Stimulated activated CD4-positive, alpha-beta T cell treated with anti-CD3 and anti-CD28 coated beads, Interleukin-12 subunit alpha, Interleukin-12 subunit beta, amount 100 ng/mL, for 4 hours (primary cell): ENCODE measurements at regions not wholly inside any gene's neighbourhood (a gene's known extent, or its start where the extent isn't known, plus 50 kb on each side); places are given as distances from the start of the nearest gene placed in this dataset.

Experiments
- DNase-seq: peaks from one replicate; pipeline ENCODE4 v3.0.0-alpha.2; 2020

GRCh38 chr4:151960449-151961230 lies 199.8 kb upstream of the GATB start:
- DNase-seq = no peak

GRCh38 chr4:151957153-151957552 lies 196.3 kb upstream of the GATB start:
- no peak for DNase-seq

- DNase-seq = no peak
Measured at GRCh38 chr4:151955721-151956380, 195.0 kb upstream of the GATB start.

- no peak for DNase-seq
Measured at GRCh38 chr4:151953795-151954372, 193.1 kb upstream of the GATB start.

GRCh38 chr4:151953312-151953711 lies 192.5 kb upstream of the GATB start:
- no peak for DNase-seq

- DNase-seq = no peak
Measured at GRCh38 chr4:151952711-151953254, 192.0 kb upstream of the GATB start.

GRCh38 chr4:151952137-151952536 lies 191.3 kb upstream of the GATB start:
- no peak for DNase-seq

- no peak for DNase-seq
Measured at GRCh38 chr4:151951671-151952050, 190.9 kb upstream of the GATB start.

- no peak for DNase-seq
Measured at GRCh38 chr4:151950993-151951670, 190.3 kb upstream of the GATB start.

- DNase-seq = no peak
Measured at GRCh38 chr4:151948351-151949016, 187.7 kb upstream of the GATB start.

GRCh38 chr4:151946718-151947117 lies 185.9 kb upstream of the GATB start:
- DNase-seq = no peak

- DNase-seq = no peak
Measured at GRCh38 chr4:151942971-151943370, 182.2 kb upstream of the GATB start.

- DNase-seq = no peak
Measured at GRCh38 chr4:151940926-151941617, 180.3 kb upstream of the GATB start.

GRCh38 chr4:151940291-151940690 lies 179.5 kb upstream of the GATB start:
- DNase-seq = no peak

GRCh38 chr4:151939670-151940069 lies 178.9 kb upstream of the GATB start:
- no peak for DNase-seq

- DNase-seq = no peak
Measured at GRCh38 chr4:151935411-151935810, 174.6 kb upstream of the GATB start.

- DNase-seq = no peak
Measured at GRCh38 chr4:151934766-151935165, 174.0 kb upstream of the GATB start.

- DNase-seq = no peak
Measured at GRCh38 chr4:151933122-151933827, 172.5 kb upstream of the GATB start.

GRCh38 chr4:151931563-151931962 lies 170.8 kb upstream of the GATB start:
- DNase-seq = no peak

GRCh38 chr4:151930372-151930771 lies 169.6 kb upstream of the GATB start:
- DNase-seq = no peak

- DNase-seq = no peak
Measured at GRCh38 chr4:151928112-151928511, 167.3 kb upstream of the GATB start.

- DNase-seq = no peak
Measured at GRCh38 chr4:151922811-151923210, 162.0 kb upstream of the GATB start.
